Keratinocyte (primary cell): ENCODE measurements at regions not wholly inside any gene's neighbourhood (a gene's known extent, or its start where the extent isn't known, plus 50 kb on each side); places are given as distances from the start of the nearest gene placed in this dataset.

ENCODE experiments used
- DNase-seq: peaks from one replicate; pipeline ENCODE4 v3.0.0-alpha.2; 2011; ENCODE audit warnings: low read depth, missing footprints, low spot score
- FAIRE-seq: peaks from 2 replicates; lab custom pipeline; 2011; peaks lifted over from hg19 to GRCh38; lab: Jason Lieb, UNC
- H2AFZ ChIP-seq: 2 replicates; pipeline ENCODE4 v1.6.0; 2012; ENCODE audit warnings: low read length, control low read depth, inconsistent platforms; ENCODE audit not compliant: control insufficient read depth
- H3K27ac ChIP-seq: 2 replicates; pipeline ENCODE4 v1.5.1; 2011; ENCODE audit warnings: low read length; ENCODE audit not compliant: control insufficient read depth, insufficient read depth
- H3K27me3 ChIP-seq: 3 replicates; pipeline ENCODE4 v1.6.0; 2011; ENCODE audit warnings: low read length; ENCODE audit not compliant: control insufficient read depth, insufficient read depth; ENCODE audit errors: extremely low read depth
- H3K36me3 ChIP-seq, 2 experiments: 2 replicates in 1 of 2; 3 replicates in 1 of 2; pipeline ENCODE4 v1.5.1; 2011; ENCODE audit warnings: low read length in 2 of 2, mild to moderate bottlenecking in 1 of 2; ENCODE audit not compliant: control insufficient read depth in 2 of 2, insufficient read depth in 2 of 2; ENCODE audit errors: extremely low read depth in 1 of 2
- H3K4me1 ChIP-seq: 3 replicates; pipeline ENCODE4 v1.5.1; 2011; ENCODE audit warnings: low read length; ENCODE audit not compliant: control insufficient read depth, insufficient read depth; ENCODE audit errors: extremely low read depth
- H3K4me2 ChIP-seq: 3 replicates; pipeline ENCODE4 v1.6.0; 2011; ENCODE audit warnings: low read depth, low read length; ENCODE audit not compliant: control insufficient read depth, insufficient read depth; ENCODE audit errors: extremely low read depth
- H3K4me3 ChIP-seq, 3 experiments: fragments of 200-600 bp in 1 of 3; sonication (generic) in 1 of 3; 2 replicates in 2 of 3; 3 replicates in 1 of 3; pipeline ENCODE4 v1.5.1; 2011 to 2016; ENCODE audit warnings: low read length in 3 of 3, mild to moderate bottlenecking in 3 of 3, control low read depth in 2 of 3, inconsistent platforms in 1 of 3, low read depth in 1 of 3, mixed read lengths in 1 of 3, mixed run types in 1 of 3, moderate library complexity in 1 of 3; ENCODE audit not compliant: control insufficient read depth in 2 of 3, insufficient read depth in 2 of 3; ENCODE audit errors: extremely low read depth in 1 of 3
- H3K79me2 ChIP-seq: 2 replicates; pipeline ENCODE4 v1.6.0; 2012; ENCODE audit warnings: low read length; ENCODE audit not compliant: control insufficient read depth, insufficient read depth
- H3K9ac ChIP-seq: 3 replicates; pipeline ENCODE4 v1.6.0; 2011; ENCODE audit warnings: low read length; ENCODE audit not compliant: control insufficient read depth, insufficient read depth; ENCODE audit errors: extremely low read depth
- H3K9me1 ChIP-seq: 3 replicates; pipeline ENCODE4 v1.6.0; 2011; ENCODE audit warnings: low read length; ENCODE audit not compliant: control insufficient read depth, insufficient read depth; ENCODE audit errors: extremely low read depth
- H3K9me3 ChIP-seq: 2 replicates; pipeline ENCODE4 v1.5.1; 2012; ENCODE audit warnings: low read depth, low read length; ENCODE audit not compliant: control insufficient read depth
- H4K20me1 ChIP-seq: 3 replicates; pipeline ENCODE4 v1.6.0; 2011; ENCODE audit warnings: low read length; ENCODE audit not compliant: control insufficient read depth, insufficient read depth; ENCODE audit errors: extremely low read depth
- EZH2 ChIP-seq: IDR thresholded peaks from one replicate; pipeline ENCODE4 v1.6.1; 2012; ENCODE audit warnings: inconsistent platforms, mild to moderate bottlenecking, low read length, moderate library complexity
- dilution Hi-C: fragments of 300-500 bp; cut with MboI; formaldehyde crosslinking; loops from one replicate; pipeline ENCODE4 v1.7.0; 2020; ENCODE audit warnings: low sequenced_read_pairs; ENCODE audit not compliant: extremely low pct_ligation_motif_present
- TF ChIP-seq, protein P1 (sequence below), 3 experiments: IDR thresholded peaks in 1 of 3; conservative IDR thresholded peaks in 1 of 3; optimal IDR thresholded peaks in 1 of 3; 2 replicates in 2 of 3; 3 replicates in 1 of 3; pipeline versions ENCODE3 to v1.5.1; 2011; ENCODE audit warnings: low read length in 3 of 3, mild to moderate bottlenecking in 3 of 3, moderate library complexity in 2 of 3, control low read depth in 1 of 3, inconsistent platforms in 1 of 3; ENCODE audit not compliant: insufficient read depth in 2 of 3; ENCODE audit errors: extremely low read depth in 1 of 3

DNA sequence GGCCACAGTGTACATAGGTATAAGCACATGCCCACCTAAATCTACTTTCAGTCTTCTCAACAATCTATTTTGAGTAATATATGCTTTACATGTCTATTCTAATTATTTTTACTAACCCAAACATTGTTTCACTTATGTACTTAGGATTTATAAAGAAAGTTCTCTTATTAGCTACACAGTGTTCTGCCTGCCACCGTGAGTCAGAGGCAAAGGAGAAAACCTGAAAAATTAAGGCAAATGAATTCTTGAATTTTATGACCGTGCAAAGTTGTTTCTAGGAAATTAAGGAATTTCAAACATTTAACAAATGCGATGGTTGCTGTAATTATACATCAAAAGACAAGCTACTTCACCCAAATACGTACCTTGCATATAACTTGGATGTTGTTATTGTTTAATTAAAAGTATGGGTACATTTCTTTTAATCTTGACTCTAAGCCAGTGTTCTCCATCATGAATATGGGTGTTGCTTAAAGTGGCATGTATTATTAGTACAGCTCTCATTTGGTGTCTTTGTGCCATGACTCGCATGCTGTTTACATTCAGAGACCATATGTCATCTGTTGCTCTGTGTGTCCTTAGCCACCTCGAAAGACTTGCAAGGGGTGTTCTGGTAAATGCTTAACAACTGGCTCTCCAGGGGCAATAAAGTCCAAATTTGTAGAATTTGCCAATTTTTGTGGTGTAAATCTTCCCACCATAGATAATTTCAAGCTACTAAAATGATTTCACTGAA lies 154.3 kb upstream of the FN1 start:
- Histone ChIP-seq H3K4me3 (no peak overlapping the region), H3K79me2 (no peaks in the 10 kb centered on the region), H3K4me1 (peaks cover 7% of the 10 kb centered on the region), H3K27ac (no peak overlapping the region), H2AFZ (no peak overlapping the region), H3K4me2 (no peak overlapping the region), H4K20me1 (no peaks in the 10 kb centered on the region), H3K9me1 (no peaks in the 10 kb centered on the region), H3K36me3 (no peaks in the 10 kb centered on the region), H3K9ac (no peak overlapping the region), H3K9me3 (no peaks in the 10 kb centered on the region), H3K27me3 (no peaks in the 10 kb centered on the region)
- dilution Hi-C loops = no loop called here
- FAIRE-seq (peak; percentile 58), DNase-seq (no peak)
- TF ChIP-seq EZH2 = no peak
- TF ChIP-seq, protein P1, sequence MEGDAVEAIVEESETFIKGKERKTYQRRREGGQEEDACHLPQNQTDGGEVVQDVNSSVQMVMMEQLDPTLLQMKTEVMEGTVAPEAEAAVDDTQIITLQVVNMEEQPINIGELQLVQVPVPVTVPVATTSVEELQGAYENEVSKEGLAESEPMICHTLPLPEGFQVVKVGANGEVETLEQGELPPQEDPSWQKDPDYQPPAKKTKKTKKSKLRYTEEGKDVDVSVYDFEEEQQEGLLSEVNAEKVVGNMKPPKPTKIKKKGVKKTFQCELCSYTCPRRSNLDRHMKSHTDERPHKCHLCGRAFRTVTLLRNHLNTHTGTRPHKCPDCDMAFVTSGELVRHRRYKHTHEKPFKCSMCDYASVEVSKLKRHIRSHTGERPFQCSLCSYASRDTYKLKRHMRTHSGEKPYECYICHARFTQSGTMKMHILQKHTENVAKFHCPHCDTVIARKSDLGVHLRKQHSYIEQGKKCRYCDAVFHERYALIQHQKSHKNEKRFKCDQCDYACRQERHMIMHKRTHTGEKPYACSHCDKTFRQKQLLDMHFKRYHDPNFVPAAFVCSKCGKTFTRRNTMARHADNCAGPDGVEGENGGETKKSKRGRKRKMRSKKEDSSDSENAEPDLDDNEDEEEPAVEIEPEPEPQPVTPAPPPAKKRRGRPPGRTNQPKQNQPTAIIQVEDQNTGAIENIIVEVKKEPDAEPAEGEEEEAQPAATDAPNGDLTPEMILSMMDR (optimal IDR thresholded peaks at IDR 0.05 in 1 of 3, IDR thresholded peaks at IDR 0.05 in 1 of 3, conservative IDR thresholded peaks at IDR 0.05 in 1 of 3; ENCODE audit: extremely low read depth in 1 of 3, insufficient read depth in 2 of 3, low read length in 3 of 3) = no peak

DNA sequence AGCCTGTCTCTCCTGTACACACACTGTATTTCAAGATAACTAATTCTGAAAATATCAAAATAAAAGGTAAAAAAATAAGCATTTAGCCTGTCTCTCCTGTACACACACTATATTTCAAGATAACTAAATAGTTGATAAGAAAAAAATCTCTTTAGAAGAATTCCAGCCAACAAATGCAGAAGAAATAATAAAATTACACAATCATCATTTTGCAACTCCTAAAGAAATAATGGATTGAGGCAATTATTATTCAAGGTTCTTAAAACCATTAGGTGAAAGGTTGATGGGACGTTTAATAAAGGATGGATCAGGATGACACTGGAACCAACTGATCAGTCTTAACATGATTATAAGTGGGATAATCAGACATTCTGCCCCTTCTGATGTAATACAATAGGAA lies 148.0 kb upstream of the FN1 start:
- Histone ChIP-seq H3K4me1 (peaks cover 8% of the 10 kb centered on the region), H3K27ac (no peak overlapping the region), H3K36me3 (no peaks in the 10 kb centered on the region), H3K9me1 (no peaks in the 10 kb centered on the region), H3K9me3 (no peaks in the 10 kb centered on the region), H3K4me3 (no peak overlapping the region), H3K4me2 (no peak overlapping the region), H3K79me2 (no peaks in the 10 kb centered on the region), H4K20me1 (no peaks in the 10 kb centered on the region), H2AFZ (no peak overlapping the region), H3K27me3 (no peaks in the 10 kb centered on the region), H3K9ac (no peak overlapping the region)
- FAIRE-seq (no peak), DNase-seq (no peak)
- TF ChIP-seq, protein P1 (optimal IDR thresholded peaks at IDR 0.05 in 1 of 3, IDR thresholded peaks at IDR 0.05 in 1 of 3, conservative IDR thresholded peaks at IDR 0.05 in 1 of 3; ENCODE audit: extremely low read depth in 1 of 3, insufficient read depth in 2 of 3, low read length in 3 of 3) = no peak
- TF ChIP-seq EZH2 = no peak
- dilution Hi-C loops = no loop called here
